Endothelial cell of umbilical vein (primary cell): ENCODE measurements at regions not wholly inside any gene's neighbourhood (a gene's known extent, or its start where the extent isn't known, plus 50 kb on each side); places are given as distances from the start of the nearest gene placed in this dataset.

Experiments
- BruUV-seq: library from RNA; stranded (reverse); fragments of 400-500 nt; replicated peaks from 2 replicates; lab custom pipeline; 2021; lab: Mats Ljungman, UMichigan
- CTCF ChIA-PET: fragments of 300-600, 350-600 bp; sonication (Branson Sonifier 250); formaldehyde crosslinking; loops from one replicate; lab custom pipeline; 2021; ENCODE audit warnings: antibody characterized with exemption, inconsistent platforms; lab: Charles Lee
- POLR2A ChIA-PET: fragments of 300-600, 350-600 bp; sonication (Branson Sonifier 250); formaldehyde crosslinking; loops from one replicate; lab custom pipeline; 2021; ENCODE audit warnings: antibody characterized with exemption, inconsistent platforms; lab: Charles Lee
- DNase-seq: peaks from one replicate; pipeline ENCODE4 v3.0.0-alpha.2; 2011; ENCODE audit warnings: low read depth, low spot score
- FAIRE-seq: peaks from 2 replicates; lab custom pipeline; 2011; peaks lifted over from hg19 to GRCh38; lab: Jason Lieb, UNC
- H2AFZ ChIP-seq: 2 replicates; pipeline ENCODE4 v1.6.0; 2012; ENCODE audit warnings: low read depth, low read length, control low read depth, inconsistent platforms
- H3K27ac ChIP-seq: 2 replicates; pipeline ENCODE4 v1.5.1; 2011; ENCODE audit warnings: low read depth, mild to moderate bottlenecking, control low read depth, low read length, moderate library complexity; ENCODE audit not compliant: insufficient read depth
- H3K27me3 ChIP-seq, 2 experiments: 2 replicates each; pipeline versions ENCODE4 v1.6.0 to v1.6.1; 2011; ENCODE audit warnings: low read length in 2 of 2, mixed read lengths in 1 of 2; ENCODE audit not compliant: control insufficient read depth in 2 of 2, insufficient read depth in 2 of 2
- H3K36me3 ChIP-seq, 2 experiments: 2 replicates in 1 of 2; 3 replicates in 1 of 2; pipeline ENCODE4 v1.5.1; 2011; ENCODE audit warnings: low read length in 2 of 2, mild to moderate bottlenecking in 1 of 2, moderate library complexity in 1 of 2; ENCODE audit not compliant: control insufficient read depth in 2 of 2, insufficient read depth in 2 of 2; ENCODE audit errors: extremely low read depth in 1 of 2
- H3K4me1 ChIP-seq: 3 replicates; pipeline ENCODE4 v1.5.1; 2011; ENCODE audit warnings: mild to moderate bottlenecking, low read length; ENCODE audit not compliant: control insufficient read depth, insufficient read depth; ENCODE audit errors: extremely low read depth
- H3K4me2 ChIP-seq: 2 replicates; pipeline ENCODE4 v1.6.1; 2011; ENCODE audit warnings: low read length, control low read depth, mixed read lengths; ENCODE audit not compliant: insufficient read depth
- H3K4me3 ChIP-seq, 3 experiments: fragments of 200-600 bp in 1 of 3; sonication (generic), shearing (Covaris generic) in 1 of 3; replicated peaks in 1 of 3; 2 replicates each; pipeline ENCODE4 v1.5.1; 2011 to 2016; ENCODE audit warnings: control low read depth in 3 of 3, low read length in 3 of 3, mild to moderate bottlenecking in 2 of 3, inconsistent platforms in 1 of 3, low read depth in 1 of 3, moderate library complexity in 1 of 3; ENCODE audit not compliant: insufficient read depth in 1 of 3
- H3K79me2 ChIP-seq: 2 replicates; pipeline ENCODE4 v1.6.0; 2012; ENCODE audit warnings: low read length, inconsistent platforms; ENCODE audit not compliant: control insufficient read depth, insufficient read depth
- H3K9ac ChIP-seq: replicated peaks from 2 replicates; pipeline ENCODE3; 2011; ENCODE audit warnings: low read length, control low read depth; ENCODE audit not compliant: insufficient read depth; ENCODE audit errors: extremely low read depth
- H3K9me1 ChIP-seq: replicated peaks from 3 replicates; pipeline ENCODE4 v1.6.0; 2011; ENCODE audit warnings: mild to moderate bottlenecking, low read length; ENCODE audit not compliant: control insufficient read depth, insufficient read depth; ENCODE audit errors: extremely low read depth
- H3K9me3 ChIP-seq: replicated peaks from 2 replicates; pipeline ENCODE4 v1.5.1; 2012; ENCODE audit warnings: low read length, inconsistent platforms; ENCODE audit not compliant: control insufficient read depth, insufficient read depth
- H4K20me1 ChIP-seq: replicated peaks from 2 replicates; pipeline ENCODE3; 2011; ENCODE audit warnings: mild to moderate bottlenecking, low read length; ENCODE audit not compliant: control insufficient read depth, insufficient read depth; ENCODE audit errors: extremely low read depth
- CTCF ChIP-seq, 2 donors: IDR thresholded peaks; 1 replicate in 1 of 2; 2 replicates in 1 of 2; pipeline ENCODE4 v1.5.1; 2011; ENCODE audit warnings: low read length in 2 of 2, mild to moderate bottlenecking in 2 of 2, moderate library complexity in 2 of 2, control low read depth in 1 of 2, inconsistent platforms in 1 of 2, low read depth in 1 of 2; ENCODE audit not compliant: insufficient read depth in 1 of 2; ENCODE audit errors: extremely low read depth in 1 of 2
- EZH2 ChIP-seq: IDR thresholded peaks from 2 replicates; pipeline ENCODE4 v1.6.1; 2012; ENCODE audit warnings: borderline replicate concordance, low read depth, mild to moderate bottlenecking, moderate library complexity, low read length, inconsistent platforms; ENCODE audit not compliant: severe bottlenecking
- FOS ChIP-seq: IDR thresholded peaks from 2 replicates; pipeline ENCODE4 v1.6.1; 2011; ENCODE audit warnings: mild to moderate bottlenecking, low read length, moderate library complexity, borderline replicate concordance; ENCODE audit not compliant: insufficient read depth
- GATA2 ChIP-seq: IDR thresholded peaks from 2 replicates; pipeline ENCODE4 v1.7.0; 2011; ENCODE audit warnings: low read depth, mild to moderate bottlenecking, moderate library complexity, mixed read lengths, low read length; ENCODE audit not compliant: insufficient read length, insufficient read depth
- JUN ChIP-seq: IDR thresholded peaks from 2 replicates; pipeline ENCODE4 v1.6.1; 2011; ENCODE audit warnings: borderline replicate concordance, low read depth; ENCODE audit not compliant: insufficient read length, insufficient read depth
- MAX ChIP-seq: IDR thresholded peaks from 2 replicates; pipeline ENCODE4 v1.6.1; 2011; ENCODE audit not compliant: insufficient read depth, insufficient read length
- MYC ChIP-seq: IDR thresholded peaks from one replicate; pipeline ENCODE4 v1.6.1; 2011; ENCODE audit warnings: mild to moderate bottlenecking, low read depth, low read length
- POLR2A ChIP-seq: IDR thresholded peaks from 2 replicates; pipeline ENCODE4 v1.6.1; 2012; ENCODE audit warnings: low read depth, mild to moderate bottlenecking, control low read depth, low read length
- POLR2AphosphoS5 ChIP-seq: IDR thresholded peaks from 2 replicates; pipeline ENCODE4 v1.6.1; 2012; ENCODE audit warnings: low read depth, mild to moderate bottlenecking, control low read depth, low read length, moderate library complexity; ENCODE audit not compliant: insufficient read depth
- dilution Hi-C: fragments of 300-500 bp; cut with MboI; formaldehyde crosslinking; loops from one replicate; pipeline ENCODE4 v1.15.0; 2019; ENCODE audit warnings: low sequenced_read_pairs; ENCODE audit not compliant: extremely low pct_ligation_motif_present
- intact Hi-C: fragments of 100-400 bp; cut with micrococcal nuclease; formaldehyde crosslinking; loops from one replicate; pipeline ENCODE4 v1.10.0; 2022

GRCh38 chr5:63686181-63686580, 276.1 kb downstream of the HTR1A start:
- Histone ChIP-seq H3K79me2 (no peaks in the 10 kb centered on the region), H3K9me3 (no peaks in the 10 kb centered on the region), H3K9ac (no peak overlapping the region), H3K4me3 (no peak overlapping the region), H2AFZ (no peak overlapping the region), H3K27ac (no peak overlapping the region), H3K4me2 (no peak overlapping the region), H3K36me3 (no peaks in the 10 kb centered on the region), H4K20me1 (no peaks in the 10 kb centered on the region), H3K27me3 (no peaks in the 10 kb centered on the region), H3K4me1 (no peaks in the 10 kb centered on the region), H3K9me1 (no peaks in the 10 kb centered on the region)
- DNase-seq (no peak), FAIRE-seq (no peak)
- TF ChIP-seq MAX: no peak
- TF ChIP-seq POLR2A: no peak
- TF ChIP-seq JUN: no peak
- TF ChIP-seq FOS: no peak
- no peak for TF ChIP-seq EZH2
- no peak for TF ChIP-seq GATA2
- TF ChIP-seq POLR2AphosphoS5: no peak
- no peak for TF ChIP-seq MYC
- no peak for TF ChIP-seq CTCF (IDR thresholded peaks at IDR 0.05; ENCODE audit: extremely low read depth in 1 of 2, insufficient read depth in 1 of 2, low read depth in 1 of 2, low read length in 2 of 2)
- dilution Hi-C loops (no loop called here), intact Hi-C loops (no loop called here)
- BruUV-seq: no TSS peak
- ChIA-PET POLR2A (no interaction called here), CTCF (no interaction called here)
